HEK293 (cell line): ENCODE measurements at regions not wholly inside any gene's neighbourhood (a gene's known extent, or its start where the extent isn't known, plus 50 kb on each side); places are given as distances from the start of the nearest gene placed in this dataset.

Source experiments
- CTCF ChIA-PET: fragments of 350-600 bp; formaldehyde crosslinking; extraction: SDS; loops from one replicate; lab custom pipeline; 2021; ENCODE audit warnings: antibody characterized with exemption; lab: Yijun Ruan, JAX
- POLR2A ChIA-PET: fragments of 300-600 bp; formaldehyde crosslinking; extraction: SDS; loops from one replicate; lab custom pipeline; 2020; ENCODE audit warnings: antibody characterized with exemption, inconsistent platforms; lab: Yijun Ruan, JAX
- H3K27ac ChIP-seq: fragments of 200-500 bp; sonication (Bioruptor generic); 2 replicates; pipeline ENCODE4 v1.5.1; 2014; ENCODE audit warnings: low read depth, low read length, control low read depth, inconsistent platforms; ENCODE audit errors: extremely low read depth
- H3K36me3 ChIP-seq, 2 experiments: fragments of 200-500 bp in 1 of 2; sonication (Bioruptor generic) in 1 of 2; 1 replicate in 1 of 2; 2 replicates in 1 of 2; pipeline ENCODE4 v1.5.1; 2014 to 2017; ENCODE audit warnings: inconsistent platforms in 2 of 2, low read length in 2 of 2; ENCODE audit not compliant: control insufficient read depth in 2 of 2, insufficient read depth in 1 of 2
- H3K4me1 ChIP-seq: fragments of 200-500 bp; sonication (Bioruptor generic); 2 replicates; pipeline ENCODE4 v1.5.1; 2014; ENCODE audit warnings: mild to moderate bottlenecking, low read length, inconsistent platforms; ENCODE audit not compliant: control insufficient read depth, insufficient read depth
- H3K4me3 ChIP-seq: 2 replicates; pipeline ENCODE4 v1.5.1; 2011; ENCODE audit warnings: low read depth, mild to moderate bottlenecking, control low read depth, low read length, moderate library complexity
- H3K9me3 ChIP-seq: fragments of 200-500 bp; sonication (Bioruptor generic); 2 replicates; pipeline ENCODE4 v1.5.1; 2014; ENCODE audit warnings: low read depth, low read length, inconsistent platforms; ENCODE audit not compliant: control insufficient read depth, insufficient read depth
- BCL6B ChIP-seq: fragments of 450-650 bp; formaldehyde crosslinking; IDR thresholded peaks from 2 replicates; pipeline ENCODE4 v1.5.1; 2017; ENCODE audit warnings: missing biosample characterization, missing genetic modification characterization
- GLI2 ChIP-seq: fragments of 450-650 bp; formaldehyde crosslinking; IDR thresholded peaks from 2 replicates; pipeline ENCODE4; 2017; ENCODE audit warnings: missing biosample characterization, missing genetic modification characterization, low read depth, borderline replicate concordance
- HIC1 ChIP-seq: fragments of 450-650 bp; formaldehyde crosslinking; IDR thresholded peaks from 2 replicates; pipeline ENCODE4 v1.5.1; 2016; ENCODE audit warnings: missing biosample characterization, missing genetic modification characterization
- KLF1 ChIP-seq: fragments of 450-650 bp; formaldehyde crosslinking; IDR thresholded peaks from 2 replicates; pipeline ENCODE4 v1.5.1; 2016; ENCODE audit warnings: missing biosample characterization, missing genetic modification characterization
- REPIN1 ChIP-seq: fragments of 450-650 bp; formaldehyde crosslinking; IDR thresholded peaks from 2 replicates; pipeline ENCODE4 v1.5.1; 2017; ENCODE audit warnings: missing biosample characterization, missing genetic modification characterization, low read depth
- SETDB1 ChIP-seq: IDR thresholded peaks from one replicate; pipeline ENCODE4 v1.6.1; 2017; ENCODE audit warnings: mild to moderate bottlenecking, low read length, moderate library complexity, mixed read lengths; ENCODE audit not compliant: insufficient read length
- ZNF16 ChIP-seq: fragments of 450-650 bp; formaldehyde crosslinking; IDR thresholded peaks from 2 replicates; pipeline ENCODE4 v1.5.1; 2016; ENCODE audit warnings: low read depth, missing biosample characterization, missing genetic modification characterization
- ZNF221 ChIP-seq: fragments of 450-650 bp; formaldehyde crosslinking; IDR thresholded peaks from 2 replicates; pipeline ENCODE4 v1.5.1; 2017; ENCODE audit warnings: missing biosample characterization, missing genetic modification characterization, borderline replicate concordance
- ZNF280D ChIP-seq: fragments of 450-650 bp; formaldehyde crosslinking; IDR thresholded peaks from 2 replicates; pipeline ENCODE4 v1.5.1; 2016; ENCODE audit warnings: missing biosample characterization, missing genetic modification characterization
- ZNF488 ChIP-seq: fragments of 450-650 bp; formaldehyde crosslinking; IDR thresholded peaks from 2 replicates; pipeline ENCODE4 v1.5.1; 2016; ENCODE audit warnings: missing biosample characterization, missing genetic modification characterization
- ZNF510 ChIP-seq: fragments of 450-650 bp; formaldehyde crosslinking; IDR thresholded peaks from 2 replicates; pipeline ENCODE4 v1.5.1; 2018; ENCODE audit warnings: mild to moderate bottlenecking, missing genetic modification characterization, missing biosample characterization; ENCODE audit not compliant: insufficient replicate concordance
- ZNF548 ChIP-seq: fragments of 450-650 bp; formaldehyde crosslinking; IDR thresholded peaks from 2 replicates; pipeline ENCODE4 v1.5.1; 2016; ENCODE audit warnings: missing biosample characterization, missing genetic modification characterization
- ZNF549 ChIP-seq: fragments of 450-650 bp; IDR thresholded peaks from 2 replicates; pipeline ENCODE4 v1.5.1; 2018; ENCODE audit warnings: missing biosample characterization, missing genetic modification characterization, mild to moderate bottlenecking, inconsistent platforms, moderate library complexity
- ZNF645 ChIP-seq: fragments of 450-650 bp; formaldehyde crosslinking; IDR thresholded peaks from 2 replicates; pipeline ENCODE4; 2016; ENCODE audit warnings: missing biosample characterization, missing genetic modification characterization
- ZNF747 ChIP-seq: fragments of 450-650 bp; formaldehyde crosslinking; IDR thresholded peaks from 2 replicates; pipeline ENCODE4 v1.5.1; 2016; ENCODE audit warnings: missing biosample characterization, missing genetic modification characterization

- Histone ChIP-seq H3K4me3 (no peak overlapping the region), H3K36me3 (no peaks in the 10 kb centered on the region), H3K4me1 (no peaks in the 10 kb centered on the region), H3K27ac (no peak overlapping the region), H3K9me3 (no peaks in the 10 kb centered on the region)
- TF ChIP-seq ZNF221 (tag by site-specific recombination) (no peak), KLF1 (tag by site-specific recombination) (no peak)
- CTCF ChIA-PET: interaction anchor here (0.6 to 5.2 kb wide), 9 partner anchors 9 to 171 kb away, joined by 3 to 25 read pairs (median 7); no protein-coding TSS in a partner anchor
- POLR2A ChIA-PET: no interaction called here
Observed at GRCh38 chr6:25027221-25027916, 91.6 kb upstream of the RIPOR2 start.

- Histone ChIP-seq H3K36me3 (no peaks in the 10 kb centered on the region), H3K4me3 (no peak overlapping the region), H3K27ac (no peak overlapping the region), H3K4me1 (no peaks in the 10 kb centered on the region), H3K9me3 (no peaks in the 10 kb centered on the region)
- CTCF ChIA-PET: interaction anchor here (4.6 to 5.2 kb wide), 2 partner anchors 11 to 43 kb away, joined by 24 to 25 read pairs; no protein-coding TSS in a partner anchor
- no peak for TF ChIP-seq ZNF747 (tag by site-specific recombination)
- TF ChIP-seq SETDB1: no peak
- no peak for TF ChIP-seq ZNF548 (tag by site-specific recombination)
- TF ChIP-seq ZNF549: no peak
- no peak for TF ChIP-seq REPIN1
- no peak for TF ChIP-seq BCL6B (tag by site-specific recombination)
- POLR2A ChIA-PET: no interaction called here
Observed at GRCh38 chr6:25028328-25028727, 92.6 kb upstream of the RIPOR2 start.

GRCh38 chr6:25032934-25033333 lies 97.2 kb upstream of the RIPOR2 start:
- Histone ChIP-seq H3K27ac (no peak overlapping the region), H3K4me1 (no peaks in the 10 kb centered on the region), H3K9me3 (no peaks in the 10 kb centered on the region), H3K4me3 (no peak overlapping the region)
- CTCF ChIA-PET: interaction anchor here (0.5 to 1.7 kb wide), 3 partner anchors 41 to 453 kb away, joined by 3 to 4 read pairs (median 4); no protein-coding TSS in a partner anchor
- TF ChIP-seq GLI2 (no peak), ZNF488 (tag by site-specific recombination) (no peak), ZNF510 (no peak), ZNF549 (no peak), ZNF16 (no peak), ZNF280D (tag by site-specific recombination) (no peak), ZNF645 (tag by site-specific recombination) (no peak), HIC1 (tag by site-specific recombination) (no peak)
- TF ChIP-seq, all 188 proteins: peak for 0
- no peaks in the 10 kb centered on the region for H3K36me3 ChIP-seq
- POLR2A ChIA-PET: interaction anchor here (0.5 kb wide), 1 partner anchor 482 kb away, joined by 3 read pairs; no protein-coding TSS in a partner anchor
